ENCODE measurements at regions not wholly inside any gene's neighbourhood (a gene's known extent, or its start where the extent isn't known, plus 50 kb on each side); places are given as distances from the start of the nearest gene placed in this dataset.

DNA sequence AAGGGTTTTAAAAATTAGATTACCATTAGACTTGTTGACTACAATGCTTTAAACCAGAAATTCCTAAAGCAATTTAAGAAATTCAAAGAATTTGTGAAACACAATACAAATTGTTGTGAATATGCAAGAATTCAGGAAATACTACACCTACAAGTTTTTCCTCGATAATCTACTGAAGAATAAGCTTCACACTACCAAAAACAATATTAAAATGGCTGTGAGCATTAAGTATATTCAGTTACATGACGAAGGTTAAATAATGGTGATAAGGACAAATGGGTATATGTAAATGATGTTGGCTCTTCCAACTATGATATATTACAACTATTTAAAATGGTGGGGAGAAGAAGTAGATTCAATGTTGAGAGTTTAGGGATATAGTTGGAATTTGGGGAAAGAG lies 111.1 kb upstream of the HTR2C start:
- Histone ChIP-seq H3K9me1 (ENCODE audit: control insufficient read depth, insufficient read depth, low read length) (no peaks in the 10 kb centered on the region), H3K79me2 (ENCODE audit: control insufficient read depth, insufficient read depth, low read length) (no peaks in the 10 kb centered on the region), H3K27ac (ENCODE audit: extremely low read depth, low read depth, low read length) (no peak overlapping the region), H3K36me3 (ENCODE audit: control insufficient read depth, insufficient read depth, low read length) (no peaks in the 10 kb centered on the region), H3K27me3 (ENCODE audit: control insufficient read depth in 2 of 2, insufficient read depth in 2 of 2, low read length in 2 of 2) (no peaks in the 10 kb centered on the region), H2AFZ (ENCODE audit: low read depth, low read length) (no peak overlapping the region), H4K20me1 (replicated peaks; ENCODE audit: control insufficient read depth, insufficient read depth, low read length) (no peaks in the 10 kb centered on the region), H3K9ac (ENCODE audit: insufficient read depth in 1 of 2, low read depth in 2 of 2, low read length in 2 of 2) (no peak overlapping the region), H3K4me2 (ENCODE audit: insufficient read depth, low read length) (no peak overlapping the region), H3K4me3 (no peak overlapping the region), H3K4me1 (replicated peaks in 1 of 2; ENCODE audit: control insufficient read depth in 2 of 2, insufficient read depth in 2 of 2, low read length in 2 of 2) (no peaks in the 10 kb centered on the region), H3K9me3 (replicated peaks; ENCODE audit: control insufficient read depth, insufficient read depth, low read depth, low read length) (no peaks in the 10 kb centered on the region)
- DNase-seq (ENCODE audit: extremely low read depth in 1 of 4, low spot score in 3 of 4) (no peak), ATAC-seq (no peak), FAIRE-seq (no peak)
- whole genome bisulfite sequencing (ENCODE audit: insufficient coverage, low coverage, missing lambda C conversion rate) = 0% methylated on average over 2 of the region's 2 CpGs
- TF ChIP-seq, protein P1, sequence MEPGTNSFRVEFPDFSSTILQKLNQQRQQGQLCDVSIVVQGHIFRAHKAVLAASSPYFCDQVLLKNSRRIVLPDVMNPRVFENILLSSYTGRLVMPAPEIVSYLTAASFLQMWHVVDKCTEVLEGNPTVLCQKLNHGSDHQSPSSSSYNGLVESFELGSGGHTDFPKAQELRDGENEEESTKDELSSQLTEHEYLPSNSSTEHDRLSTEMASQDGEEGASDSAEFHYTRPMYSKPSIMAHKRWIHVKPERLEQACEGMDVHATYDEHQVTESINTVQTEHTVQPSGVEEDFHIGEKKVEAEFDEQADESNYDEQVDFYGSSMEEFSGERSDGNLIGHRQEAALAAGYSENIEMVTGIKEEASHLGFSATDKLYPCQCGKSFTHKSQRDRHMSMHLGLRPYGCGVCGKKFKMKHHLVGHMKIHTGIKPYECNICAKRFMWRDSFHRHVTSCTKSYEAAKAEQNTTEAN (CRISPR knock-in tag; IDR thresholded peaks at IDR 0.05) = no peak
- TF ChIP-seq HNRNPLL (IDR thresholded peaks at IDR 0.05; ENCODE audit: low read depth, low read length, poor library complexity, severe bottlenecking) = no peak
- TF ChIP-seq, protein P2, sequence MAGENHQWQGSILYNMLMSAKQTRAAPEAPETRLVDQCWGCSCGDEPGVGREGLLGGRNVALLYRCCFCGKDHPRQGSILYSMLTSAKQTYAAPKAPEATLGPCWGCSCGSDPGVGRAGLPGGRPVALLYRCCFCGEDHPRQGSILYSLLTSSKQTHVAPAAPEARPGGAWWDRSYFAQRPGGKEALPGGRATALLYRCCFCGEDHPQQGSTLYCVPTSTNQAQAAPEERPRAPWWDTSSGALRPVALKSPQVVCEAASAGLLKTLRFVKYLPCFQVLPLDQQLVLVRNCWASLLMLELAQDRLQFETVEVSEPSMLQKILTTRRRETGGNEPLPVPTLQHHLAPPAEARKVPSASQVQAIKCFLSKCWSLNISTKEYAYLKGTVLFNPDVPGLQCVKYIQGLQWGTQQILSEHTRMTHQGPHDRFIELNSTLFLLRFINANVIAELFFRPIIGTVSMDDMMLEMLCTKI (IDR thresholded peaks at IDR 0.05; ENCODE audit: partially characterized antibody) = no peak
- no peak for TF ChIP-seq ZFP1 (CRISPR knock-in tag; IDR thresholded peaks at IDR 0.05)
- ChIA-PET CTCF (ENCODE audit: low intra/inter-chr PET ratio) (no interaction called here), POLR2A (no interaction called here)
- intact Hi-C loops (cut with micrococcal nuclease) = no loop called here
- in situ Hi-C loops (cut with MboI) = no loop called here
- no TSS peak for BruUV-seq (replicated peaks)
